Heart left ventricle (tissue), 16 donors: ENCODE measurements at regions not wholly inside any gene's neighbourhood (a gene's known extent, or its start where the extent isn't known, plus 50 kb on each side); places are given as distances from the start of the nearest gene placed in this dataset.

Experiments
- ATAC-seq, 4 donors: fragments of 200-7000 bp; cut with Tn5 transposase; one replicate each; pipeline ENCODE4 v1.9.1; 2020 to 2022; ENCODE audit warnings: moderate library complexity in 4 of 4, mild to moderate bottlenecking in 3 of 4, moderate number of reproducible peaks in 1 of 4
- DNase-seq, 5 donors: peaks; one replicate each; pipeline ENCODE4 v3.0.0-alpha.2; 2020
- H3K27ac ChIP-seq, 12 donors: fragments of 200-600 bp; sonication (generic) in 4 of 12; one replicate each; pipeline versions ENCODE4 v1.5.0 to v1.8.0; 2016 to 2022; ENCODE audit warnings: mild to moderate bottlenecking in 2 of 12
- H3K27me3 ChIP-seq, 9 donors: fragments of 200-600 bp; sonication (generic) in 2 of 9; one replicate each; pipeline versions ENCODE4 v1.5.1 to v1.8.0; 2016 to 2022; ENCODE audit warnings: mild to moderate bottlenecking in 3 of 9
- H3K36me3 ChIP-seq, 9 donors: fragments of 200-600 bp; sonication (generic) in 2 of 9; one replicate each; pipeline versions ENCODE4 v1.5.0 to v1.8.0; 2018 to 2022; ENCODE audit warnings: mild to moderate bottlenecking in 2 of 9
- H3K4me1 ChIP-seq, 12 donors: fragments of 200-600 bp; sonication (generic) in 4 of 12; one replicate each; pipeline versions ENCODE4 v1.5.0 to v1.8.0; 2016 to 2022; ENCODE audit warnings: mild to moderate bottlenecking in 3 of 12
- H3K4me3 ChIP-seq, 12 donors: fragments of 200-600 bp; sonication (generic) in 4 of 12; one replicate each; pipeline versions ENCODE4 v1.5.0 to v1.8.0; 2017 to 2022; ENCODE audit warnings: mild to moderate bottlenecking in 9 of 12, moderate library complexity in 4 of 12
- H3K9me3 ChIP-seq, 12 donors: fragments of 200-600 bp; sonication (generic) in 4 of 12; one replicate each; pipeline versions ENCODE4 v1.5.0 to v1.8.0; 2016 to 2022; ENCODE audit warnings: mild to moderate bottlenecking in 1 of 12
- CTCF ChIP-seq, 12 donors: fragments of 200-600 bp; sonication (generic) in 4 of 12; IDR thresholded peaks; one replicate each; pipeline versions ENCODE4 v1.5.0 to v1.8.0; 2018 to 2022; ENCODE audit warnings: antibody characterized with exemption in 12 of 12, mild to moderate bottlenecking in 5 of 12
- POLR2A ChIP-seq, 2 donors: fragments of 450-650 bp; IDR thresholded peaks; one replicate each; pipeline ENCODE4 v1.6.1; 2017; ENCODE audit warnings: antibody characterized with exemption in 2 of 2, mild to moderate bottlenecking in 2 of 2, moderate library complexity in 2 of 2
- WGBS, 4 donors: extraction: QIAGEN DNeasy Blood & Tissue Kit in 2 of 4; methylation state at CpG; one replicate each; pipeline versions ENCODE4 v1.1.5 to v1.1.7; 2013 to 2018; 5-methylcytosine and 5-hydroxymethylcytosine counted together
- intact Hi-C, 10 donors: fragments of 100-400 bp; cut with DNase I; formaldehyde crosslinking; loops; one replicate each; pipeline versions ENCODE4 v1.11.1 to v1.14.2; 2022
- donor health status: ischemic (EF 13 %, LVEDD 7.1; RV severe dilation, severe dysfunction).
- donor health status: healthy with polysubstance abuse.
- donor health status: DM: no; HTN: yes; CAD: no.
- donor health status: DM: no; HTN: no; CAD: no.
- donor health status: ischemic (EF 25% LVEDD 6.9; RV normal size, moderate dysfunction).
- donor health status: ischemic (EF 25% LVEDD 5.7; RV mildly dilated, moderate dysfunction).
- donor health status: healthy.
- donor health status: DM: yes; HTN: yes; CAD: no.
- donor health status: ischemic (EF 35%, LVEDD 5.7; RV mildly dilated, moderate dysfunction).
- donor health status: nonischemic (EF 11% LVEDD 7.7; RV severe dilation, severe dysfunction).
- donor health status: DM: yes; HTN: yes; CAD: no.
- donor health status: PGD.
- donor health status: ischemic (EF 29% LVEDD 5.4; RV normal size, mild dysfunction).
- donor health status: nonischemic (EF 23%, LVEDD 6.1; RV moderate dilation, normal function).

GRCh38 chr5:171520300-171521174 is 101.1 kb downstream of the FGF18 start:
- WGBS, 4 donors, result 50 to 64% (median 58%) methylated on average over 8 to 20 of the region's 20 CpGs
- intact Hi-C loops, result no loop called here
- no peak overlapping the region for H3K4me3 ChIP-seq
- peak overlapping the region in 5 of 12 donors; percentile 17 to 60 (median 29) for H3K27ac ChIP-seq
- no peaks in the 10 kb centered on the region for H3K36me3 ChIP-seq
- H3K4me1 ChIP-seq, result peaks cover 0 to 35% (median 26%) of the 10 kb centered on the region in 12 donors
- H3K9me3 ChIP-seq, result no peaks in the 10 kb centered on the region
- H3K27me3 ChIP-seq, result no peaks in the 10 kb centered on the region
- TF ChIP-seq CTCF (IDR thresholded peaks at IDR 0.05) (no peak), POLR2A (IDR thresholded peaks at IDR 0.05) (no peak)
- ATAC-seq (peak; percentile 44 to 82 (median 66)), DNase-seq (peak in 3 of 5 donors; percentile 24 to 45 (median 35))

GRCh38 chr5:171521219-171521633 is 101.8 kb downstream of the FGF18 start:
- ATAC-seq (peak in 2 of 4 donors; percentile 31 to 71), DNase-seq (peak in 1 of 5 donors; percentile 39)
- 53 to 60% (median 58%) methylated on average over 1 of the region's 1 CpG for WGBS, 4 donors
- no peak overlapping the region for H3K4me3 ChIP-seq
- H3K27me3 ChIP-seq, result no peaks in the 10 kb centered on the region
- no peaks in the 10 kb centered on the region for H3K9me3 ChIP-seq
- peak overlapping the region in 4 of 12 donors; percentile 18 to 60 (median 30) for H3K27ac ChIP-seq
- no peaks in the 10 kb centered on the region for H3K36me3 ChIP-seq
- peaks cover 0 to 35% (median 26%) of the 10 kb centered on the region in 12 donors for H3K4me1 ChIP-seq
- TF ChIP-seq CTCF (IDR thresholded peaks at IDR 0.05) (no peak), POLR2A (IDR thresholded peaks at IDR 0.05) (no peak)
- intact Hi-C loops, result no loop called here

GRCh38 chr5:171521679-171522078 is 102.2 kb downstream of the FGF18 start:
- ATAC-seq (no peak), DNase-seq (no peak)
- TF ChIP-seq CTCF (IDR thresholded peaks at IDR 0.05) (no peak), POLR2A (IDR thresholded peaks at IDR 0.05) (no peak)
- intact Hi-C loops, result no loop called here
- no peaks in the 10 kb centered on the region for H3K27me3 ChIP-seq
- H3K4me3 ChIP-seq, result no peak overlapping the region
- H3K27ac ChIP-seq, result no peak overlapping the region
- no peaks in the 10 kb centered on the region for H3K9me3 ChIP-seq
- 68 to 95% (median 89%) methylated on average over 3 of the region's 3 CpGs for WGBS, 4 donors
- H3K36me3 ChIP-seq, result no peaks in the 10 kb centered on the region
- H3K4me1 ChIP-seq, result peaks cover 0 to 35% (median 26%) of the 10 kb centered on the region in 12 donors

GRCh38 chr5:171523781-171524180 is 104.3 kb downstream of the FGF18 start:
- intact Hi-C loops, result no loop called here
- no peaks in the 10 kb centered on the region for H3K27me3 ChIP-seq
- ATAC-seq, result no peak
- TF ChIP-seq CTCF (IDR thresholded peaks at IDR 0.05) (no peak), POLR2A (IDR thresholded peaks at IDR 0.05) (no peak)
- 85 to 92% (median 88%) methylated on average over 6 of the region's 6 CpGs for WGBS, 4 donors
- H3K27ac ChIP-seq, result no peak overlapping the region
- no peaks in the 10 kb centered on the region for H3K9me3 ChIP-seq
- no peaks in the 10 kb centered on the region for H3K36me3 ChIP-seq
- H3K4me3 ChIP-seq, result no peak overlapping the region
- H3K4me1 ChIP-seq, result peaks cover 0 to 35% (median 26%) of the 10 kb centered on the region in 12 donors
- DNase-seq, result no peak
